GM21526 (cell line): ENCODE measurements at regions not wholly inside any gene's neighbourhood (a gene's known extent, or its start where the extent isn't known, plus 50 kb on each side); places are given as distances from the start of the nearest gene placed in this dataset.
A peak's percentile ranks its signal among the peaks of the same experiment; 100 is the strongest.
"Not testable (repeated sequence)": the region's sequence is repeated elsewhere in the genome, so short reads cannot be mapped to it uniquely, and the experiment has no call there.

Experiments
- ATAC-seq: cut with Tn5 transposase; IDR thresholded peaks from one replicate; pipeline ENCODE4 v1.9.1; 2021; ENCODE audit warnings: moderate library complexity; ENCODE audit not compliant: unreplicated experiment, low FRiP score

GRCh38 chr9:42430674-42431615 is 247.5 kb downstream of the SPATA31A6 start:
- not testable (repeated sequence) for ATAC-seq

- ATAC-seq = not testable (repeated sequence)
Observed at GRCh38 chr9:42431616-42432010, 248.2 kb downstream of the SPATA31A6 start.

- not testable (repeated sequence) for ATAC-seq
Observed at GRCh38 chr9:42434844-42435714, 251.6 kb downstream of the SPATA31A6 start.

- ATAC-seq = not testable (repeated sequence)
Observed at GRCh38 chr9:42435715-42436342, 252.4 kb downstream of the SPATA31A6 start.

- not testable (repeated sequence) for ATAC-seq
Observed at GRCh38 chr9:42437057-42437759, 253.7 kb downstream of the SPATA31A6 start.

- not testable (repeated sequence) for ATAC-seq
Observed at GRCh38 chr9:42442680-42443079, 259.2 kb downstream of the SPATA31A6 start.

- ATAC-seq = peak; percentile 81
Observed at GRCh38 chr9:42443414-42443813, 260.0 kb downstream of the SPATA31A6 start.

GRCh38 chr9:42461436-42461835 is 278.0 kb downstream of the SPATA31A6 start:
- not testable (repeated sequence) for ATAC-seq

- not testable (repeated sequence) for ATAC-seq
Observed at GRCh38 chr9:42461863-42462262, 278.4 kb downstream of the SPATA31A6 start.

GRCh38 chr9:42463981-42464380 is 280.5 kb downstream of the SPATA31A6 start:
- ATAC-seq = not testable (repeated sequence)

- not testable (repeated sequence) for ATAC-seq
Observed at GRCh38 chr9:42470577-42470976, 287.1 kb downstream of the SPATA31A6 start.

GRCh38 chr9:42490989-42491388 is 307.5 kb downstream of the SPATA31A6 start:
- not testable (repeated sequence) for ATAC-seq

- not testable (repeated sequence) for ATAC-seq
Observed at GRCh38 chr9:42502620-42503264, 319.3 kb downstream of the SPATA31A6 start.

- not testable (repeated sequence) for ATAC-seq
Observed at GRCh38 chr9:42508111-42508510, 324.7 kb downstream of the SPATA31A6 start.

- ATAC-seq = not testable (repeated sequence)
Observed at GRCh38 chr9:42513535-42513934, 330.1 kb downstream of the SPATA31A6 start.

- not testable (repeated sequence) for ATAC-seq
Observed at GRCh38 chr9:42534325-42534983, 351.0 kb downstream of the SPATA31A6 start.

- ATAC-seq = not testable (repeated sequence)
Observed at GRCh38 chr9:42534984-42535325, 351.5 kb downstream of the SPATA31A6 start.

GRCh38 chr9:42550789-42551357 is 367.4 kb downstream of the SPATA31A6 start:
- ATAC-seq = not testable (repeated sequence)

GRCh38 chr9:42568530-42568929 is 385.1 kb downstream of the SPATA31A6 start:
- ATAC-seq = not testable (repeated sequence)
